HG02623 (cell line): ENCODE measurements at regions not wholly inside any gene's neighbourhood (a gene's known extent, or its start where the extent isn't known, plus 50 kb on each side); places are given as distances from the start of the nearest gene placed in this dataset.
"Not testable (repeated sequence)": the region's sequence is repeated elsewhere in the genome, so short reads cannot be mapped to it uniquely, and the experiment has no call there.

Experiments
- ATAC-seq: cut with Tn5 transposase; IDR thresholded peaks from one replicate; pipeline ENCODE4 v1.9.1; 2021; ENCODE audit warnings: moderate library complexity; ENCODE audit not compliant: unreplicated experiment

GRCh38 chr2:75432761-75433361 lies 127.9 kb downstream of the EVA1A start:
- ATAC-seq, result peak; percentile 81

DNA sequence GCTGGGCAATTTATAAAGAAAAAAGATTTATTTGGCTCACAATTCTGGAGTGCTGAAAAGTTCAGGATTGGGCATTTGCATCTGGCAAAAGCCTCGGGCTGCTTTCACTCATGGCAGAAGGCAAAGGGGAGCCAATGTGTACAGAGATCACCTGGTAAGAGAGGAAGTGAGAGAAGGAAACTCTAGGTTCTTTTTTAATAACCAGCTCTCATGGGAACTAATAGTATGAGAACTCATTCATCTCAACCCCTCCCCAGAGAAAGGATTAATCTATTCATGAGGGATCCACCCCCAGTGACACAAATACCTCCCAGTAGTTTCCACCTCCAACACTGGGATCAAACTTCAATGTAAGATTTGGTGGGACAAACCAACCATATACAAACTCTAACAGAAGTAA lies 129.0 kb downstream of the EVA1A start:
- peak; percentile 53 for ATAC-seq

- ATAC-seq, result no peak
These were observed 129.5 kb downstream of the EVA1A start for GRCh38 chr2:75431276-75431675.

DNA sequence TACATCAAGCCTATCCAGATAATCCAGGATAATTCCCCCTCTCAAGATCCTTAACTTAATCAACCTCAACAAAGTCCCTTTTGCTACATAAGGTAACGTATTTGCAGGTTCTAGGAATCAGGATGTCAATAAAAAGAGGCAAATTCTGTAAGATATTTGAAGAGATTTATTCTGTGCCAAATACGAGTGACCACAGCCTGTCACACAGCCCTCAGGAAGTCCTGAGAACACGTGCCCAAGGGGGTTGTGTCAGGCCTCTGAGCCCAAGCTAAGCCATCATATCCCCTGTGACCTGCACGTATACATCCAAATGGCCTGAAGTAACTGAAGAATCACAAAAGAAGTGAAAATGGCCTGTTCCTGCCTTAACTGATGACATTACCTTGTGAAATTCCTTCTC lies 130.3 kb downstream of the EVA1A start:
- not testable (repeated sequence) for ATAC-seq

DNA sequence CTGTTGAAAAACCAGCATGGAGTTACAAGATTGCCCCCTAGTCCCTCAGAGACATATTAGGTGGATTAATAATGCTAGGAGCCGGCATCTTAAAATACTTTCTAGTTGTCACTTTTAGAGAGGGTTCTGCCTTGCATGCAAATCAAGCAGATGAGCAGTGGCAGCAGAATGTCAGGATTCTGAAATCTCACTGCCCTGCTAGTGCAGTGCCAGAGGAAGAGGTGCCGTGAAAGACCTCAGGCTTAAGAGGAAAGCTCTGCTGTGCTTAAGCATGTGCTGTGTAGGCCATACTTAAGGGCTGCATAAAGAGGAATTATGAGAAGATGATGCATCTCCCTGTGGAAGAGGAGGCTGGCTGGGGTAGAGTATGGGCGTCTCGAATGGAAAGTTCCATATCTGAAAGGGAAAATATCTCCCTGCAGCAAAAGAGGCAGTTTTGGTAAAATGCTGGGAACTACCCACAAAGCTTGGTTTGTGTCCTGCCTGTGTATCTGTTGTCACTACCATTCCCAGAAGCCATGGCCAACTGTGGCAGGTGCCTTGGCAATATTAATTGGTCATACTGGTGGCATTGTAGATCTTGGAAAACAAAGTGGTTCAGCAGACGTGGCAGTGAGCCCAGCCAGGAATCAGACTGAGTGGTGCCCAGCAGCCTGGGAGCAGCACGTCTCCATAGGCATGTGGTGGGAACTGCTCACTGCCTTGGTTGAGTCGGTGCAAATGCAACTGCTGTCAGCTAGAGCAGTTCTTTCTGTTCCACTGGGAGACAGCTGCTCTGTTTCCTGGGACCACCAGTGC lies 131.9 kb downstream of the EVA1A start:
- ATAC-seq, result no peak

GRCh38 chr2:75428060-75428459 lies 132.7 kb downstream of the EVA1A start:
- ATAC-seq, result no peak

- ATAC-seq, result no peak
These were observed 135.7 kb downstream of the EVA1A start for GRCh38 chr2:75424936-75425619.

DNA sequence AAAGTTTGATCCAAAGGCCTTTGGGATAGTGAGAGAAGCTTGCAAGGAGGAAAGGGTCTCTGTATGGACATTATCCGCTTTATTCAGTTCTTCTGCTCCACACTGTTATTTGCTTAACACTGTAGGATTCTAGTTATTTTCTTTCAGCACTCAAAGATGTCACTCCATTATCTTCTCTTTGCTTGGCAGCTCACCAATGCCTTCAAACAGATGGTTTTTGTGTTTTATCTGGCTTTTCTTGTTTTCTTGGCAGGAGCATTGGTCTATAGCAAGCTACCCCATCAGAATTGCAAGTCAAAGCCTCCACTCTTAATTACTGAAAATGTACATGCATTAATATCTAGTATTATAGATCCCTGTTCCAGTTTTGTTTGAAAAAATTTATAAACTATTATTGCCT lies 138.8 kb downstream of the EVA1A start:
- ATAC-seq, result no peak

GRCh38 chr2:75416420-75417342 lies 144.1 kb downstream of the EVA1A start:
- ATAC-seq, result peak; percentile 74

GRCh38 chr2:75415731-75416130 lies 145.0 kb downstream of the EVA1A start:
- ATAC-seq, result no peak

DNA sequence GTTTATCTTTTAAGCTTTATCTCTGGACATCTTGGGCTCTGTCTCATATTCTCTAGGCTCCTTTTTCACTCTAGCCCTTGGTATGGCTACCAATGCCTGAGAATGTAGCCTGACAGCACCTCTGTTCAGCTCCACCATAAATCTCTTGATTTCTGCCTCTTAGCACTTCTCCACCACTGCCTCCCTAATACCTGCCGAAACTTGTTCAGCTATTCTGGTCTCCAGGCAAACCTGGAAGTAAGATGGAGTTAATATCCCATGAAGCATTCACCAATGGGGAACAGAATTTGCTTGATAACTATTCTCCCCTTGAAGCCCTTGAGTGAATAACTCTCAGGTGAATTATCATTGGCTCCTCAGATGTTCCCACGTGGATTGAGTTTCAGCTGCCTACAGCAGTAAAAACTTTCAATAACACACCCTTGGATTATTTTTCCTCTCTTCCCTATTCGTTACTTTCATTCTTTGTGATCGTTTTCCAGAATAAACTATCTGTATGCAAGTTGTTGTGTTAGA lies 145.6 kb downstream of the EVA1A start:
- no peak for ATAC-seq

GRCh38 chr2:75411574-75411973 lies 149.2 kb downstream of the EVA1A start:
- no peak for ATAC-seq

- ATAC-seq, result no peak
These were observed 150.0 kb downstream of the EVA1A start for GRCh38 chr2:75410702-75411101.

DNA sequence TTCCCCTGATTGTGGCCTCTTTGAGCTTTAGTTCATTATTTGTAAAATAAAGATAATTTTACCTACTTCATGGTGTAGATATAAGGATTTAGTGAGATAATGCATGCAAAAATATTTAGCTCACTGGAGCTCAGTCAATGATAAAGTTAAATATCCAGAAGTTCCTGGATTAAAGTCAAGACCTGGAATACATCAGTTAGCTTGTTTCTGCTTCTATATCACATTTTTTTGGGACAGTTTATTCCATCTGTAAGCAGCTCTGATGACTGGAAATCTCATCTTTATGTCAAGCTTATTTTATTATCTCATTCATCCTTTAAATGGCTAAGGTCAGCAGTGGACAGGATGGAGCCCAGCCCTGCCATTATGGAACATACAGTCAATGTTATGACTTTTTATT lies 152.0 kb downstream of the EVA1A start:
- no peak for ATAC-seq

DNA sequence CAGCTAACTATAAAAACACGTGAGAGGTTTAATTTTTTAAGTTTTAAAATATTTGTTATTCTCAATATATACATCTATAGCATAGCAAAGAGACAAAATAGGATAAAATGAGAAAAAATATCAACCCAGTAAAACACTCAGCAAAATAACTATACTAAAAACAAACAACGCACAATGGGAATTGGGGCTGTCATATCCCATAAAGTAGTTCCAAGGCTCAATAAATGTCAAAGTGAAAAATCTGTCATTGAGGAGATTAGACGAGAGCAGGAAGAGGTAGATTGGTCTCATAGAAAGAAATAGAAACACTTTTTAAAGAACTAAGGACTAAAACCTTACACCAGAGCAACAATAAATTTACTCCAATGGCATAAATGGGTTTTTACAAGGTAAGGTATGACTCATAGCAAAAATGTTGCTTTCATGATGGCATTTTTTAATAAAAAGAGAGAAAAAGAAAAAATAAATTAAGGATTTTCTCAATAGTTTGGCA lies 153.7 kb downstream of the EVA1A start:
- no peak for ATAC-seq

- no peak for ATAC-seq
These were observed 154.6 kb downstream of the EVA1A start for GRCh38 chr2:75406131-75406581.

- ATAC-seq, result no peak
These were observed 155.7 kb downstream of the EVA1A start for GRCh38 chr2:75405000-75405399.

GRCh38 chr2:75403991-75404428 lies 156.7 kb downstream of the EVA1A start:
- ATAC-seq, result peak; percentile 74

DNA sequence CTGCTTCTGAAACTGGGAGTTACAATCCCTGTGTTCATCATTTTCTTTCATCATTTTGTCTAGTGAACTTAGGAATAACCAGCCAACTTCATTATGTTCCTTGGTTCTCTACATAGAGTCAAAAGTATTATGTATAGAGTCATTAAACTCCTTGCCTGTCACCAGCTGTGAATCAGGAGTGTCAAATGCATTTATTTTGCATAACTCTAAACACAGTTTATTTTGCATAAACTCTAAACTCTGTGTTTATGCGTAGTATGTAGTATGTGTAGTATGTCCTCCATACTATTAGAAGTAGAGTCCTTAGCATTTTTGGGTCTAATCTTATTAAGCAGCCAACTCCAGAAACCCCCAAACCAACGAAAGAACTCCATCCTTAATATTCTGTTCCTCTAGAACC lies 164.4 kb downstream of the EVA1A start:
- ATAC-seq, result no peak

DNA sequence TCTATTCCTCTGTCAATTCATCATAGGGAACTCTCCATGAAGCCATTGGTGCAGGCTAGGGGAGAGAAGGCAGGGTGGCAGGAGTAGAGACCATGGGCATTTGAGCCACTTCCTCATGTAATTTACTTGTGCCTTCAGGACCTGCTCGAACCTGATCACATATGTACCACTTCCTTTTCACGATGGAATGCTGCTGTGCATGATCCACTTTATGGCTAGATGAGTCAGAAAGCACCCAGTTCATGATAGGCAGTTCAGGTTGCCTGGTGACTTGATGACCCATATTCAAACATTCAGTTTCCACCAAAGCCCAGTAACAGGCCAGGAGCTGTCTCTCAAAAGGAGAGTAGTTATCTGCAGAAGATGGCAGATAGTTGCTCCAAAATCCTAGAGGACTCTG lies 166.0 kb downstream of the EVA1A start:
- not testable (repeated sequence) for ATAC-seq
